Neuronal stem cell (in vitro differentiated cells): ENCODE measurements at regions not wholly inside any gene's neighbourhood (a gene's known extent, or its start where the extent isn't known, plus 50 kb on each side); places are given as distances from the start of the nearest gene placed in this dataset.

Source experiments
- DNase-seq: peaks from one replicate; pipeline ENCODE4 v3.0.0-alpha.2; 2013; ENCODE audit warnings: low spot score
- H2AFZ ChIP-seq: one replicate; pipeline ENCODE4 v1.6.1; 2013; ENCODE audit warnings: mild to moderate bottlenecking, low read length, inconsistent platforms
- H2AK5ac ChIP-seq: 2 replicates; pipeline ENCODE4 v1.6.1; 2013; ENCODE audit warnings: low read depth, mild to moderate bottlenecking, inconsistent platforms, low read length, moderate library complexity, mixed read lengths
- H2BK120ac ChIP-seq: 2 replicates; pipeline ENCODE4 v1.6.1; 2013; ENCODE audit warnings: low read depth, mild to moderate bottlenecking, inconsistent platforms, low read length, moderate library complexity, mixed read lengths
- H2BK12ac ChIP-seq: one replicate; pipeline ENCODE4 v1.6.1; 2013; ENCODE audit warnings: low read length, inconsistent platforms
- H2BK15ac ChIP-seq: 2 replicates; pipeline ENCODE4 v1.6.1; 2013; ENCODE audit warnings: mild to moderate bottlenecking, low read length, inconsistent platforms, mixed read lengths
- H2BK5ac ChIP-seq: one replicate; pipeline ENCODE4 v1.6.1; 2013; ENCODE audit warnings: inconsistent platforms, mild to moderate bottlenecking, low read length, moderate library complexity
- H3K14ac ChIP-seq: one replicate; pipeline ENCODE4 v1.6.1; 2013; ENCODE audit warnings: low read length, inconsistent platforms
- H3K18ac ChIP-seq: 2 replicates; pipeline ENCODE4 v1.6.1; 2013; ENCODE audit warnings: low read length, inconsistent platforms
- H3K23ac ChIP-seq: 2 replicates; pipeline ENCODE4 v1.6.1; 2013; ENCODE audit warnings: low read depth, mild to moderate bottlenecking, mixed read lengths, low read length, inconsistent platforms; ENCODE audit not compliant: poor library complexity
- H3K27ac ChIP-seq: replicated peaks from 3 replicates; pipeline ENCODE4 v1.5.1; 2013; ENCODE audit warnings: low read length, inconsistent platforms
- H3K27me3 ChIP-seq, 3 experiments: 2 replicates each; pipeline ENCODE4 v1.6.1; 2013; ENCODE audit warnings: low read length in 3 of 3, mild to moderate bottlenecking in 2 of 3, inconsistent platforms in 1 of 3, low read depth in 1 of 3, mixed read lengths in 1 of 3, moderate library complexity in 1 of 3; ENCODE audit not compliant: control insufficient read depth in 3 of 3, insufficient read depth in 3 of 3
- H3K36me3 ChIP-seq, 2 donors: replicated peaks in 1 of 2; 2 replicates each; pipeline ENCODE4 v1.6.1; 2013; ENCODE audit warnings: low read length in 2 of 2; ENCODE audit not compliant: control insufficient read depth in 2 of 2, insufficient read depth in 2 of 2
- H3K4ac ChIP-seq: 2 replicates; pipeline ENCODE4 v1.6.1; 2013; ENCODE audit warnings: inconsistent platforms, mild to moderate bottlenecking, low read length, moderate library complexity
- H3K4me1 ChIP-seq, 2 donors: 1 replicate in 1 of 2; 2 replicates in 1 of 2; pipeline ENCODE4 v1.6.1; 2013; ENCODE audit warnings: low read length in 2 of 2, low read depth in 1 of 2; ENCODE audit not compliant: control insufficient read depth in 2 of 2, insufficient read depth in 1 of 2
- H3K4me2 ChIP-seq: one replicate; pipeline ENCODE4 v1.6.1; 2013; ENCODE audit warnings: mild to moderate bottlenecking, low read length, inconsistent platforms; ENCODE audit not compliant: insufficient read depth, poor library complexity, severe bottlenecking
- H3K4me3 ChIP-seq, 2 donors: 2 replicates each; pipeline ENCODE4 v1.5.1; 2013; ENCODE audit warnings: low read length in 2 of 2, mild to moderate bottlenecking in 2 of 2, inconsistent platforms in 1 of 2, moderate library complexity in 1 of 2
- H3K79me1 ChIP-seq: one replicate; pipeline ENCODE4 v1.6.1; 2013; ENCODE audit warnings: low read depth, mild to moderate bottlenecking, inconsistent platforms, low read length, moderate library complexity
- H3K9ac ChIP-seq: one replicate; pipeline ENCODE4 v1.6.1; 2013; ENCODE audit warnings: mild to moderate bottlenecking, low read depth, low read length, inconsistent platforms; ENCODE audit not compliant: poor library complexity
- H3K9me3 ChIP-seq, 2 donors: replicated peaks in 1 of 2; 2 replicates each; pipeline versions ENCODE3 to v1.6.1; 2013; ENCODE audit warnings: low read length in 2 of 2, mild to moderate bottlenecking in 2 of 2, inconsistent platforms in 1 of 2, low read depth in 1 of 2, mixed read lengths in 1 of 2, moderate library complexity in 1 of 2; ENCODE audit not compliant: control insufficient read depth in 2 of 2, insufficient read depth in 1 of 2
- H4K8ac ChIP-seq: one replicate; pipeline ENCODE4 v1.6.1; 2013; ENCODE audit warnings: low read depth, mild to moderate bottlenecking, inconsistent platforms, low read length, moderate library complexity
- H4K91ac ChIP-seq: one replicate; pipeline ENCODE4 v1.6.1; 2013; ENCODE audit warnings: low read length, low read depth, mild to moderate bottlenecking, inconsistent platforms; ENCODE audit not compliant: poor library complexity
- WGBS, 2 donors: extraction: QIAGEN DNeasy Blood & Tissue Kit; methylation state at CpG; one replicate each; pipeline ENCODE4 v1.1.7; 2013; ENCODE audit warnings: missing lambda C conversion rate in 2 of 2, mixed read lengths in 1 of 2; ENCODE audit not compliant: insufficient read length in 2 of 2, insufficient replicate concordance in 1 of 2; ENCODE audit errors: extremely low coverage in 2 of 2; 5-methylcytosine and 5-hydroxymethylcytosine counted together

DNA sequence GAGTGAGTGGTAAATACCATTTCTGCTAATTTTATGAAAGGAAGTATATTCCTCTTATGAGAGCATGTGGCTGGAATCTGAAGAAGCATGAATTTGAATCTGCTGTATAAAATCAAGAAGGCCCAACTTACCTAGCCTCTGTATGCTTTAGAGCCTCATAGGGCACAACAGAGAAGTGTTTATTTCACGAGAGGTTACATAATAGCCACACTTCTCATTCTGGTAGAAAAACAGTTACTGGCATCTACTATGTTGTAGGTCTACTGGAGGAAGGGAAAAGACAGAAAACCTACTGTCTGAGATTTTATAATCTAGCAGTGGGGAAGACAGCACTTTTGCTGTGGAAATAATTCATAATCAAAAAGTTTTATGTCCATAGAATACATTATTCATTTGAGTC is 172.6 kb upstream of the ZNF608 start:
- no peak overlapping the region for H3K18ac ChIP-seq
- H3K23ac ChIP-seq: no peak overlapping the region
- no peak overlapping the region for H2BK15ac ChIP-seq
- peaks cover 11 to 54% of the 10 kb centered on the region in 2 donors for H3K4me1 ChIP-seq
- H2AFZ ChIP-seq: no peak overlapping the region
- H3K4me3 ChIP-seq: no peak overlapping the region
- no peak overlapping the region for H2BK120ac ChIP-seq
- no peak for DNase-seq
- no CpG with 5 or more reads among the region's 1 CpG for WGBS, 2 donors
- no peaks in the 10 kb centered on the region for H3K79me1 ChIP-seq
- no peak overlapping the region for H2AK5ac ChIP-seq
- H2BK12ac ChIP-seq: no peak overlapping the region
- no peak overlapping the region for H2BK5ac ChIP-seq
- no peak overlapping the region for H3K27ac ChIP-seq
- H3K36me3 ChIP-seq: no peaks in the 10 kb centered on the region
- H3K27me3 ChIP-seq: no peaks in the 10 kb centered on the region
- H3K4ac ChIP-seq: no peak overlapping the region
- H4K91ac ChIP-seq: no peak overlapping the region
- peaks cover 0 to under 1% of the 10 kb centered on the region in 2 donors for H3K9me3 ChIP-seq
- H3K9ac ChIP-seq: no peak overlapping the region
- H3K14ac ChIP-seq: no peak overlapping the region
- no peak overlapping the region for H4K8ac ChIP-seq
- H3K4me2 ChIP-seq: no peak overlapping the region

DNA sequence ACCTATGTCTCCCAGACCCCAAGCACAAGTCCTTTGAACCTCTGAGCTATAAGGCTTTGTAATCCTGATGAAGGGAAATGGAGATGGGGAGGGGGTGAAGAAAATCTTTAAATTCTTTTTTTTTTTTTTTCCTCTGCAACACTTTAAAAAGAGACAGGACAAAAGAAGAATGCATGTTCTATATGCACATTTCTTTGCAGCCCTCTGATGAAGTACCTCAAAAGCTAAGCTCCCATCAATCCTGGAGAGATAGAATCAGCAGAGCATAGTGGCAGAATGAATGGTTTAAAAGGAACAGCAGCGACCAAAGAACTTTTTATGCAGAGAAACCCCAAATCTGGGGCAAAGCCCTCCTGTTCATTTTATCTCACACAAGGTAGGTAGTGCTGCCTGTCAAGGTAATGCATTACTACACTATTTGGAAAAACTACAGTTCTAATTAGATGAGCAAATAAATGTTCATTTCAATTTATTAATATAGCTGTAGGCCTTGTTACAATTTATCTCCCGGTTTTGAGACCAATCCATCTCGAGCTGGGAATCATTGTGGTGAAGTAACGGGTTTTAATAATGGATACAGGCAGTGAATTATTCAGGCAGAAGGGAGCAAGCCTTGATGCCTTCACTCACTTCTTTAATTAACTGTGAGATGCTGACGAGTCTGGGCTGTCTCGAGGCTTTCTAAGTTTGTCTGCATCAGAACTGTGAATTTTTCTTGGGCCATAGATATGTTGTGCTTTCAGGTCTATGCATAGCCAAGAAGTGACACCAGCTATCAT is 173.5 kb upstream of the ZNF608 start:
- no peaks in the 10 kb centered on the region for H3K27me3 ChIP-seq
- no peak overlapping the region for H3K14ac ChIP-seq
- H2AFZ ChIP-seq: no peak overlapping the region
- no peak overlapping the region for H2BK15ac ChIP-seq
- H2BK120ac ChIP-seq: no peak overlapping the region
- no peak overlapping the region for H2AK5ac ChIP-seq
- no peak overlapping the region for H3K4me2 ChIP-seq
- WGBS, 2 donors: no CpG with 5 or more reads among the region's 6 CpGs
- H4K8ac ChIP-seq: no peak overlapping the region
- H3K9me3 ChIP-seq: no peaks in the 10 kb centered on the region
- H3K4me1 ChIP-seq: peaks cover 13 to 54% of the 10 kb centered on the region in 2 donors
- no peak overlapping the region for H2BK5ac ChIP-seq
- no peak overlapping the region for H3K23ac ChIP-seq
- no peak overlapping the region for H3K18ac ChIP-seq
- no peaks in the 10 kb centered on the region for H3K36me3 ChIP-seq
- no peak overlapping the region for H3K9ac ChIP-seq
- no peak overlapping the region for H2BK12ac ChIP-seq
- no peaks in the 10 kb centered on the region for H3K79me1 ChIP-seq
- H4K91ac ChIP-seq: no peak overlapping the region
- peak overlapping the region; percentile 3 for H3K27ac ChIP-seq
- H3K4ac ChIP-seq: no peak overlapping the region
- no peak for DNase-seq
- no peak overlapping the region for H3K4me3 ChIP-seq

DNA sequence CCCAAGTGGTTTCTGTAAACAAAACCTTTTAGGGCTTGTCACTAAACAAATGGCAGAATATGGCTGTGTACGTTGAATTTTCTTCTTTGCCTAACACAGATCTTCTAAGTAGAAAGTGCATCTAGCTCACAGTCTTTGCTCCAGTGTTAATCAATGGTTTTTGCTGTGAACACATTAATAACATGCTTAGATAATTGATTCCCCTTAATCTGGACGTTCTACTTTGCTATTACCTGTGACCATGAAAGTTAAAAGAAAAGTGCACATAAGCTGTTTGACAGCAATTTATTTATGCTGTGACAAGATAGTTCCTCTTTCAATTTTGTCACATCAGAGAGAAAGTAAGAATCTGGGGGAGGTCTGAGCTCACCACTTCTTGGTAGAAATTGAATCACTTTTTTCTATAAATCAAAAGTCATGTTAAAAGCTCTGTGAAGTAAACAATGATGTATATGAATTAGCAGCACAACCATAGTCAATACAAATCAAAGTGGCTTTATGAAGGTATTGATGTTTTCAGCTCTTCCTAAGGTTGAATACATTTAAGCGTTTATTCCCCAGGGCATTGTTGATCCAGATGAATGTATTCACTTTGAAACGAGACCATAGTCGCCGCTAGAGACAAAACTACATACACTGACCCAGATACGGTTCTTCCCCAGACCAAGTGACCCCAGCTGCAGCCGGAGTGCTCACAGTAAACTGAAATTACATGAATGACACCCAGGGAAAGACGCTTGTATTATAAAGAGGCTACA is 174.6 kb upstream of the ZNF608 start:
- Histone ChIP-seq H2AK5ac (no peak overlapping the region), H3K4me1 (peaks cover 13 to 54% of the 10 kb centered on the region in 2 donors), H3K4ac (no peak overlapping the region), H4K8ac (no peak overlapping the region), H3K27ac (peak overlapping the region; percentile 61), H3K9ac (no peak overlapping the region), H3K14ac (no peak overlapping the region), H3K27me3 (no peaks in the 10 kb centered on the region), H2BK12ac (no peak overlapping the region), H3K9me3 (no peaks in the 10 kb centered on the region), H4K91ac (no peak overlapping the region), H3K36me3 (no peaks in the 10 kb centered on the region), H2AFZ (no peak overlapping the region), H2BK120ac (no peak overlapping the region), H3K4me2 (no peak overlapping the region), H3K79me1 (no peaks in the 10 kb centered on the region), H3K18ac (no peak overlapping the region), H2BK5ac (no peak overlapping the region), H3K4me3 (no peak overlapping the region), H3K23ac (no peak overlapping the region), H2BK15ac (no peak overlapping the region)
- no CpG with 5 or more reads among the region's 9 CpGs for WGBS, 2 donors
- no peak for DNase-seq

DNA sequence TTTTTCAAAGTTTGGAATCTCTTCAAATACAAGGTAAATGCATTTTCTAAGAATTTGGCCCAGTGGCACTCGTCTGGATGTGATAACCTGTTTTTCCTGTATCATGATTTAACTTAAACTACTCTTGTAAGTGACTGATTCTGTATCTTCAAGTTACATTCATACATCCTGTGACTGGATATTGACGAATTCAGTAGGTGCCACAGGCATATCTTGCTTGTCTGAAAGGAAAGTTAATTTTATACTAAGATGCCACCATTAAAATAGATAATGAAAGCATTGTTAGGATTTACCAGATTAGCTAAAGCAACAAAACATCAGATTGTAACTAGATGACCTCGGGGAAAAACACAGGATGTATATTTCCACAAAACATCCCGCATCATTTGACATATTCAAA is 175.3 kb upstream of the ZNF608 start:
- H2BK120ac ChIP-seq: no peak overlapping the region

More for the DNA sequence above, 175.3 kb upstream of the ZNF608 start:
- Histone ChIP-seq H3K36me3 (no peaks in the 10 kb centered on the region), H3K14ac (no peak overlapping the region), H3K4me2 (no peak overlapping the region), H4K91ac (no peak overlapping the region), H2AK5ac (no peak overlapping the region), H3K4ac (no peak overlapping the region), H3K79me1 (no peaks in the 10 kb centered on the region), H3K23ac (no peak overlapping the region), H3K4me1 (peaks cover 13 to 54% of the 10 kb centered on the region in 2 donors), H2AFZ (no peak overlapping the region), H3K18ac (no peak overlapping the region), H3K9ac (no peak overlapping the region), H2BK15ac (no peak overlapping the region), H2BK5ac (no peak overlapping the region), H4K8ac (no peak overlapping the region), H2BK12ac (no peak overlapping the region), H3K27ac (peak overlapping the region; percentile 61), H3K9me3 (no peaks in the 10 kb centered on the region), H3K4me3 (no peak overlapping the region), H3K27me3 (no peaks in the 10 kb centered on the region)
- DNase-seq: no peak
- no CpG with 5 or more reads among the region's 4 CpGs for WGBS, 2 donors
